HUES48 (cell line): ENCODE measurements at regions not wholly inside any gene's neighbourhood (a gene's known extent, or its start where the extent isn't known, plus 50 kb on each side); places are given as distances from the start of the nearest gene placed in this dataset.

Experiments
- H3K27ac ChIP-seq: one replicate; pipeline ENCODE4 v1.7.0; 2013; ENCODE audit warnings: low read depth, low read length, inconsistent platforms
- H3K27me3 ChIP-seq: 2 replicates; pipeline ENCODE4 v1.6.1; 2013; ENCODE audit warnings: mild to moderate bottlenecking, low read length; ENCODE audit not compliant: control insufficient read depth, insufficient read depth
- H3K36me3 ChIP-seq: 2 replicates; pipeline ENCODE4 v1.6.1; 2013; ENCODE audit warnings: low read length; ENCODE audit not compliant: control insufficient read depth, insufficient read depth
- H3K4me1 ChIP-seq: 2 replicates; pipeline ENCODE4 v1.6.1; 2013; ENCODE audit warnings: mild to moderate bottlenecking, low read length; ENCODE audit not compliant: control insufficient read depth, insufficient read depth
- H3K4me3 ChIP-seq: 2 replicates; pipeline ENCODE4 v1.5.1; 2013; ENCODE audit warnings: mild to moderate bottlenecking, low read depth, low read length
- H3K9ac ChIP-seq: 2 replicates; pipeline ENCODE4 v1.6.1; 2013; ENCODE audit warnings: mild to moderate bottlenecking, low read depth, low read length, moderate library complexity
- H3K9me3 ChIP-seq: 2 replicates; pipeline ENCODE4 v1.6.1; 2013; ENCODE audit warnings: low read length; ENCODE audit not compliant: control insufficient read depth, insufficient read depth

- Histone ChIP-seq H3K4me1 (peaks cover 7% of the 10 kb centered on the region; the same call in 1 of the 2 replicates), H3K27ac (no peak overlapping the region), H3K9ac (no peak overlapping the region), H3K9me3 (no peaks in the 10 kb centered on the region), H3K36me3 (no peaks in the 10 kb centered on the region), H3K27me3 (no peaks in the 10 kb centered on the region), H3K4me3 (no peak overlapping the region)
Measured at GRCh38 chr4:176843710-176844109, 51.0 kb upstream of the VEGFC start.

GRCh38 chr4:176844448-176844847 lies 51.7 kb upstream of the VEGFC start:
- Histone ChIP-seq H3K36me3 (no peaks in the 10 kb centered on the region), H3K4me1 (no peaks in the 10 kb centered on the region), H3K27me3 (no peaks in the 10 kb centered on the region), H3K9me3 (no peaks in the 10 kb centered on the region), H3K27ac (no peak overlapping the region), H3K9ac (no peak overlapping the region), H3K4me3 (no peak overlapping the region)

- Histone ChIP-seq H3K36me3 (no peaks in the 10 kb centered on the region), H3K27ac (no peak overlapping the region), H3K27me3 (no peaks in the 10 kb centered on the region), H3K4me3 (no peak overlapping the region), H3K9me3 (no peaks in the 10 kb centered on the region), H3K9ac (no peak overlapping the region), H3K4me1 (no peaks in the 10 kb centered on the region)
Measured at GRCh38 chr4:176845636-176846035, 52.9 kb upstream of the VEGFC start.

- Histone ChIP-seq H3K27me3 (no peaks in the 10 kb centered on the region), H3K9me3 (no peaks in the 10 kb centered on the region), H3K9ac (no peak overlapping the region)
Measured at GRCh38 chr4:176849076-176849475, 56.4 kb upstream of the VEGFC start.

GRCh38 chr4:176850436-176850835 lies 57.7 kb upstream of the VEGFC start:
- H3K27me3 ChIP-seq, result no peaks in the 10 kb centered on the region
- H3K9ac ChIP-seq, result no peak overlapping the region
- no peaks in the 10 kb centered on the region for H3K9me3 ChIP-seq
- H3K4me1 ChIP-seq, result no peaks in the 10 kb centered on the region
- no peaks in the 10 kb centered on the region for H3K36me3 ChIP-seq
- no peak overlapping the region for H3K27ac ChIP-seq
- no peak overlapping the region for H3K4me3 ChIP-seq

More at GRCh38 chr4:176849076-176849475, 56.4 kb upstream of the VEGFC start:
- H3K4me3 ChIP-seq, result no peak overlapping the region
- no peak overlapping the region for H3K27ac ChIP-seq
- H3K4me1 ChIP-seq, result no peaks in the 10 kb centered on the region
- no peaks in the 10 kb centered on the region for H3K36me3 ChIP-seq

GRCh38 chr4:176856421-176856820 lies 63.7 kb upstream of the VEGFC start:
- H3K27ac ChIP-seq, result no peak overlapping the region
- H3K9me3 ChIP-seq, result no peaks in the 10 kb centered on the region
- no peaks in the 10 kb centered on the region for H3K4me1 ChIP-seq
- no peak overlapping the region for H3K9ac ChIP-seq
- no peaks in the 10 kb centered on the region for H3K36me3 ChIP-seq
- no peak overlapping the region for H3K4me3 ChIP-seq
- H3K27me3 ChIP-seq, result no peaks in the 10 kb centered on the region

- no peak overlapping the region for H3K9ac ChIP-seq
- H3K9me3 ChIP-seq, result no peaks in the 10 kb centered on the region
- H3K27ac ChIP-seq, result no peak overlapping the region
- H3K36me3 ChIP-seq, result no peaks in the 10 kb centered on the region
- no peak overlapping the region for H3K4me3 ChIP-seq
- no peaks in the 10 kb centered on the region for H3K4me1 ChIP-seq
- H3K27me3 ChIP-seq, result no peaks in the 10 kb centered on the region
Measured at GRCh38 chr4:176858839-176859238, 66.1 kb upstream of the VEGFC start.

GRCh38 chr4:176864238-176864637 lies 71.5 kb upstream of the VEGFC start:
- H3K27me3 ChIP-seq, result no peaks in the 10 kb centered on the region
- no peak overlapping the region for H3K27ac ChIP-seq
- H3K36me3 ChIP-seq, result no peaks in the 10 kb centered on the region
- H3K9ac ChIP-seq, result no peak overlapping the region
- no peak overlapping the region for H3K4me3 ChIP-seq
- no peaks in the 10 kb centered on the region for H3K4me1 ChIP-seq
- H3K9me3 ChIP-seq, result no peaks in the 10 kb centered on the region

- Histone ChIP-seq H3K36me3 (no peaks in the 10 kb centered on the region), H3K4me3 (no peak overlapping the region), H3K4me1 (no peaks in the 10 kb centered on the region)
Measured at GRCh38 chr4:176868676-176869075, 76.0 kb upstream of the VEGFC start.

GRCh38 chr4:176872461-176872860 lies 79.7 kb upstream of the VEGFC start:
- no peaks in the 10 kb centered on the region for H3K27me3 ChIP-seq
- no peaks in the 10 kb centered on the region for H3K36me3 ChIP-seq
- no peaks in the 10 kb centered on the region for H3K4me1 ChIP-seq
- H3K27ac ChIP-seq, result no peak overlapping the region
- H3K4me3 ChIP-seq, result no peak overlapping the region
- H3K9me3 ChIP-seq, result no peaks in the 10 kb centered on the region
- H3K9ac ChIP-seq, result no peak overlapping the region

More at GRCh38 chr4:176868676-176869075, 76.0 kb upstream of the VEGFC start:
- Histone ChIP-seq H3K27me3 (no peaks in the 10 kb centered on the region), H3K9ac (no peak overlapping the region), H3K9me3 (no peaks in the 10 kb centered on the region), H3K27ac (no peak overlapping the region)

GRCh38 chr4:176874721-176875445 lies 82.2 kb upstream of the VEGFC start:
- H3K27ac ChIP-seq, result no peak overlapping the region

More at GRCh38 chr4:176874721-176875445, 82.2 kb upstream of the VEGFC start:
- H3K36me3 ChIP-seq, result no peaks in the 10 kb centered on the region
- no peaks in the 10 kb centered on the region for H3K9me3 ChIP-seq
- H3K4me1 ChIP-seq, result no peaks in the 10 kb centered on the region; the same call in 1 of the 2 replicates
- H3K9ac ChIP-seq, result no peak overlapping the region
- no peak overlapping the region for H3K4me3 ChIP-seq
- H3K27me3 ChIP-seq, result no peaks in the 10 kb centered on the region
